Heart right ventricle (tissue), 16 donors: ENCODE measurements at regions not wholly inside any gene's neighbourhood (a gene's known extent, or its start where the extent isn't known, plus 50 kb on each side); places are given as distances from the start of the nearest gene placed in this dataset.
"Not testable (repeated sequence)": the region's sequence is repeated elsewhere in the genome, so short reads cannot be mapped to it uniquely, and the experiment has no call there.

Source experiments
- ATAC-seq, 8 donors: fragments of 200-7000 bp; cut with Tn5 transposase; one replicate each; pipeline ENCODE4 v1.9.1; 2020; ENCODE audit warnings: mild to moderate bottlenecking in 8 of 8, moderate library complexity in 8 of 8, moderate number of reproducible peaks in 1 of 8
- DNase-seq, 2 donors: peaks; one replicate each; pipeline ENCODE4 v3.0.0-alpha.2; 2020
- H3K27ac ChIP-seq, 10 donors: fragments of 200-600 bp; sonication (generic) in 2 of 10; one replicate each; pipeline versions ENCODE4 v1.5.0 to v1.8.0; 2020 to 2022; ENCODE audit warnings: mild to moderate bottlenecking in 3 of 10
- H3K27me3 ChIP-seq, 7 donors: fragments of 200-600 bp; one replicate each; pipeline ENCODE4 v1.8.0; 2021 to 2022; ENCODE audit warnings: mild to moderate bottlenecking in 2 of 7
- H3K36me3 ChIP-seq, 9 donors: fragments of 200-600 bp; sonication (generic) in 1 of 9; one replicate each; pipeline versions ENCODE4 v1.5.0 to v1.8.0; 2020 to 2022; ENCODE audit warnings: mild to moderate bottlenecking in 2 of 9
- H3K4me1 ChIP-seq, 9 donors: fragments of 200-600 bp; sonication (generic) in 1 of 9; one replicate each; pipeline versions ENCODE4 v1.5.0 to v1.8.0; 2020 to 2022; ENCODE audit warnings: mild to moderate bottlenecking in 4 of 9
- H3K4me3 ChIP-seq, 10 donors: fragments of 200-600 bp; sonication (generic) in 2 of 10; one replicate each; pipeline versions ENCODE4 v1.5.0 to v1.8.0; 2020 to 2022; ENCODE audit warnings: mild to moderate bottlenecking in 7 of 10, moderate library complexity in 2 of 10
- H3K9me3 ChIP-seq, 11 donors: fragments of 200-600 bp in 10 of 11; sonication (generic) in 2 of 11; one replicate each; pipeline versions ENCODE4 v1.5.0 to v1.8.0; 2013 to 2022; ENCODE audit warnings: mild to moderate bottlenecking in 2 of 11, control low read depth in 1 of 11, moderate library complexity in 1 of 11
- CTCF ChIP-seq, 9 donors: fragments of 200-600 bp; sonication (generic) in 2 of 9; IDR thresholded peaks; one replicate each; pipeline versions ENCODE4 v1.5.0 to v1.8.0; 2021 to 2022; ENCODE audit warnings: antibody characterized with exemption in 9 of 9, mild to moderate bottlenecking in 5 of 9, moderate library complexity in 1 of 9
- WGBS, 2 donors: extraction: QIAGEN DNeasy Blood & Tissue Kit; methylation state at CpG; one replicate each; pipeline ENCODE4 v1.1.7; 2013; ENCODE audit warnings: inconsistent platforms in 1 of 2; 5-methylcytosine and 5-hydroxymethylcytosine counted together
- intact Hi-C, 10 donors: fragments of 100-400 bp; cut with DNase I; formaldehyde crosslinking; loops; one replicate each; pipeline versions ENCODE4 v1.11.1 to v1.14.2; 2022
- donor health status: Arrhythmogenic right ventricular cardiomyopathy.
- donor health status: ischemic (EF 13 %, LVEDD 7.1; RV severe dilation, severe dysfunction).
- donor health status: healthy with polysubstance abuse.
- donor health status: DM: no; HTN: yes; CAD: no.
- donor health status: DM: no; HTN: no; CAD: no.
- donor health status: ischemic (EF 25% LVEDD 6.9; RV normal size, moderate dysfunction).
- donor health status: ischemic (EF 25% LVEDD 5.7; RV mildly dilated, moderate dysfunction).
- donor health status: healthy.
- donor health status: DM: yes; HTN: yes; CAD: no.
- donor health status: Ischemic cardiomyopathy.
- donor health status: ischemic (EF 35%, LVEDD 5.7; RV mildly dilated, moderate dysfunction).
- donor health status: nonischemic (EF 11% LVEDD 7.7; RV severe dilation, severe dysfunction).
- donor health status: DM: yes; HTN: yes; CAD: no.
- donor health status: PGD.
- donor health status: ischemic (EF 29% LVEDD 5.4; RV normal size, mild dysfunction).
- donor health status: nonischemic (EF 23%, LVEDD 6.1; RV moderate dilation, normal function).

GRCh38 chr1:199944986-199945385 is 82.5 kb upstream of the NR5A2 start:
- no peak for TF ChIP-seq CTCF (IDR thresholded peaks at IDR 0.05)
- Histone ChIP-seq H3K27me3 (peaks cover 0 to 8% (median 0%) of the 10 kb centered on the region in 7 donors), H3K4me3 (no peak overlapping the region), H3K9me3 (no peaks in the 10 kb centered on the region), H3K27ac (no peak overlapping the region), H3K36me3 (no peaks in the 10 kb centered on the region), H3K4me1 (no peaks in the 10 kb centered on the region)
- intact Hi-C loops: no loop called here
- WGBS, 2 donors: 66 to 73% methylated on average over 3 of the region's 3 CpGs
- no peak for ATAC-seq
- DNase-seq: no peak

GRCh38 chr1:199945591-199945990 is 81.9 kb upstream of the NR5A2 start:
- H3K4me3 ChIP-seq: no peak overlapping the region
- peaks cover 0 to 4% (median 0%) of the 10 kb centered on the region in 7 donors for H3K27me3 ChIP-seq
- TF ChIP-seq CTCF (IDR thresholded peaks at IDR 0.05): no peak
- intact Hi-C loops: no loop called here
- H3K27ac ChIP-seq: no peak overlapping the region
- H3K4me1 ChIP-seq: no peaks in the 10 kb centered on the region
- H3K36me3 ChIP-seq: no peaks in the 10 kb centered on the region
- ATAC-seq (no peak), DNase-seq (no peak)
- 49% methylated on average over 1 of the region's 1 CpG for WGBS, 2 donors
- no peaks in the 10 kb centered on the region for H3K9me3 ChIP-seq

GRCh38 chr1:199946305-199947155 is 81.0 kb upstream of the NR5A2 start:
- Histone ChIP-seq H3K4me1 (no peaks in the 10 kb centered on the region), H3K4me3 (no peak overlapping the region), H3K9me3 (no peaks in the 10 kb centered on the region), H3K36me3 (no peaks in the 10 kb centered on the region), H3K27me3 (peaks cover 0 to 4% (median 0%) of the 10 kb centered on the region in 7 donors), H3K27ac (no peak overlapping the region)
- ATAC-seq (no peak), DNase-seq (no peak)
- WGBS, 2 donors: 81 to 83% methylated on average over 7 of the region's 7 CpGs
- intact Hi-C loops: no loop called here
- no peak for TF ChIP-seq CTCF (IDR thresholded peaks at IDR 0.05)

GRCh38 chr1:199948587-199949280 is 78.8 kb upstream of the NR5A2 start:
- Histone ChIP-seq H3K27ac (no peak overlapping the region), H3K36me3 (no peaks in the 10 kb centered on the region), H3K9me3 (no peaks in the 10 kb centered on the region), H3K4me1 (no peaks in the 10 kb centered on the region), H3K27me3 (peaks cover 0 to 4% (median 0%) of the 10 kb centered on the region in 7 donors), H3K4me3 (no peak overlapping the region)
- 94 to 96% methylated on average over 5 of the region's 5 CpGs for WGBS, 2 donors
- intact Hi-C loops: no loop called here
- TF ChIP-seq CTCF (IDR thresholded peaks at IDR 0.05): no peak
- no peak for DNase-seq
- no peak for ATAC-seq

GRCh38 chr1:199951005-199951404 is 76.5 kb upstream of the NR5A2 start:
- not testable (repeated sequence) for DNase-seq, H3K4me1 ChIP-seq, H3K27me3 ChIP-seq, ATAC-seq, H3K36me3 ChIP-seq, H3K4me3 ChIP-seq, H3K27ac ChIP-seq, H3K9me3 ChIP-seq
- 82 to 91% methylated on average over 6 of the region's 6 CpGs for WGBS, 2 donors
- intact Hi-C loops: loop anchor here in 3 of 10 donors (10.0 kb wide), 2 partner anchors 354 to 544 kb away; no protein-coding TSS in a partner anchor
